Spleen (tissue), 11 donors: ENCODE measurements at regions not wholly inside any gene's neighbourhood (a gene's known extent, or its start where the extent isn't known, plus 50 kb on each side); places are given as distances from the start of the nearest gene placed in this dataset.

ENCODE experiments used
- DNase-seq: peaks from one replicate; pipeline ENCODE4 v3.0.0-alpha.2; 2020
- H3K27ac ChIP-seq, 8 donors: fragments of 200-600 bp; sonication (generic) in 7 of 8; 1 replicate in 4 of 8; 2 replicates in 4 of 8; pipeline versions ENCODE4 v1.5.0 to v1.8.0; 2016 to 2021; ENCODE audit warnings: inconsistent platforms in 4 of 8, mild to moderate bottlenecking in 4 of 8, moderate library complexity in 1 of 8
- H3K27me3 ChIP-seq, 7 donors: fragments of 200-600 bp; sonication (generic) in 6 of 7; replicated peaks in 1 of 7; 1 replicate in 4 of 7; 2 replicates in 3 of 7; pipeline versions ENCODE4 v1.5.0 to v1.8.0; 2016 to 2021; ENCODE audit warnings: inconsistent platforms in 3 of 7, mild to moderate bottlenecking in 1 of 7
- H3K36me3 ChIP-seq, 6 donors: fragments of 200-600 bp; sonication (generic) in 5 of 6; 1 replicate in 4 of 6; 2 replicates in 2 of 6; pipeline versions ENCODE4 v1.5.0 to v1.8.0; 2016 to 2021; ENCODE audit warnings: inconsistent platforms in 2 of 6
- H3K4me1 ChIP-seq, 6 donors: fragments of 200-600 bp; sonication (generic) in 5 of 6; 1 replicate in 3 of 6; 2 replicates in 3 of 6; pipeline versions ENCODE4 v1.5.0 to v1.8.0; 2016 to 2021; ENCODE audit warnings: inconsistent platforms in 3 of 6
- H3K4me3 ChIP-seq, 8 donors: fragments of 200-600 bp; sonication (generic) in 7 of 8; 1 replicate in 4 of 8; 2 replicates in 4 of 8; pipeline versions ENCODE4 v1.5.0 to v1.8.0; 2016 to 2021; ENCODE audit warnings: inconsistent platforms in 4 of 8, mild to moderate bottlenecking in 4 of 8, moderate library complexity in 2 of 8
- H3K9me3 ChIP-seq, 8 donors: fragments of 200-600 bp; sonication (generic) in 7 of 8; 1 replicate in 4 of 8; 2 replicates in 4 of 8; pipeline versions ENCODE4 v1.5.0 to v1.8.0; 2016 to 2021; ENCODE audit warnings: inconsistent platforms in 4 of 8
- POLR2A ChIP-seq, 3 donors: fragments of 450-650 bp; IDR thresholded peaks; one replicate each; pipeline ENCODE4 v1.5.1; 2017; ENCODE audit warnings: antibody characterized with exemption in 3 of 3, mild to moderate bottlenecking in 1 of 3
- POLR2AphosphoS5 ChIP-seq, 3 donors: sonication (generic); formaldehyde crosslinking; IDR thresholded peaks; one replicate each; pipeline ENCODE4 v1.5.1; 2017; ENCODE audit warnings: antibody characterized with exemption in 3 of 3
- WGBS, 5 donors: extraction: QIAGEN DNeasy Blood & Tissue Kit in 3 of 5; methylation state at CpG; one replicate each; pipeline versions ENCODE4 v1.1.5 to v1.1.7; 2013 to 2018; 5-methylcytosine and 5-hydroxymethylcytosine counted together
- intact Hi-C: fragments of 100-400 bp; cut with DNase I; formaldehyde crosslinking; loops from one replicate; pipeline ENCODE4 v1.15.0; 2023; ENCODE audit warnings: low total_unique reads
- TF ChIP-seq, protein P1 (sequence below), 11 experiments: fragments of 200-600 bp in 7 of 11; fragments of 450-650 bp in 4 of 11; sonication (generic) in 4 of 11; IDR thresholded peaks in 8 of 11; conservative IDR thresholded peaks in 3 of 11; 1 replicate in 7 of 11; 2 replicates in 4 of 11; pipeline versions ENCODE4 v1.4.0 to v1.8.0; 2016 to 2021; ENCODE audit warnings: antibody characterized with exemption in 11 of 11, inconsistent platforms in 4 of 11, mild to moderate bottlenecking in 1 of 11
- donor health status: healthy with polysubstance abuse.
- donor health status: DM: no; HTN: no; CAD: no; lungs with moderate emphysema.
- donor health status: DM: no; HTN: no; CAD: no.
- donor health status: Bipolar disorder and iron deficiency.
- donor health status: healthy.
- donor health status: DM: no; HTN: no; CAD: no.
- donor health status: DM: yes; HTN: yes; CAD: no.

DNA sequence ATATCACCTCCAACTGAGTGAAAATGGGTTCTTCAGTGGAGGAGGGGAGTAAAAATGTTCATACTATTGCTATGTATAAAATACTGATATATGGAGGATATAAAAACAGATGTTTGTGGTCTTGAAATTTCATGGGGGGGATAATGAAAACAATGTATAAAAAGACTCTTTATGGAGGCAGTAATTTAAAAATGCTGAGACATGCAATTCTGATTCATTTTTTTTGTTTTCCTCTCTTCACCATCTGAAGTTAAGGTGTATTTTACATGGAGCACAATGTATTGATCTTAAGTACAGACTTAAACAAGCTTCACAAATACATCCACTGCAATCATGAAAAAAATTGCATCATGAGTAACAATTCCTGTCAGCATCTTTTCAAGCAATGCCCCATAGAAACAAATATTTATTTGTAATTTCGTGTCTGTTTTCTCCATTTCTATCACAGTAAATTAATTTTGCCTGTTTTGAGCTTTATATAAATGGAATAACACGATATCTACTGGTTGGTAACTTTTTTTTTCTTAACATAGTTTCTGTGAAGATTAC lies 393.2 kb upstream of the ZNF804A start:
- no peak overlapping the region for H3K27ac ChIP-seq
- TF ChIP-seq, protein P1, sequence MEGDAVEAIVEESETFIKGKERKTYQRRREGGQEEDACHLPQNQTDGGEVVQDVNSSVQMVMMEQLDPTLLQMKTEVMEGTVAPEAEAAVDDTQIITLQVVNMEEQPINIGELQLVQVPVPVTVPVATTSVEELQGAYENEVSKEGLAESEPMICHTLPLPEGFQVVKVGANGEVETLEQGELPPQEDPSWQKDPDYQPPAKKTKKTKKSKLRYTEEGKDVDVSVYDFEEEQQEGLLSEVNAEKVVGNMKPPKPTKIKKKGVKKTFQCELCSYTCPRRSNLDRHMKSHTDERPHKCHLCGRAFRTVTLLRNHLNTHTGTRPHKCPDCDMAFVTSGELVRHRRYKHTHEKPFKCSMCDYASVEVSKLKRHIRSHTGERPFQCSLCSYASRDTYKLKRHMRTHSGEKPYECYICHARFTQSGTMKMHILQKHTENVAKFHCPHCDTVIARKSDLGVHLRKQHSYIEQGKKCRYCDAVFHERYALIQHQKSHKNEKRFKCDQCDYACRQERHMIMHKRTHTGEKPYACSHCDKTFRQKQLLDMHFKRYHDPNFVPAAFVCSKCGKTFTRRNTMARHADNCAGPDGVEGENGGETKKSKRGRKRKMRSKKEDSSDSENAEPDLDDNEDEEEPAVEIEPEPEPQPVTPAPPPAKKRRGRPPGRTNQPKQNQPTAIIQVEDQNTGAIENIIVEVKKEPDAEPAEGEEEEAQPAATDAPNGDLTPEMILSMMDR (IDR thresholded peaks at IDR 0.05 in 8 of 11, conservative IDR thresholded peaks at IDR 0.05 in 3 of 11): no peak
- no peaks in the 10 kb centered on the region for H3K4me1 ChIP-seq
- WGBS, 5 donors: 54 to 67% (median 58%) methylated on average over 2 of the region's 2 CpGs
- intact Hi-C loops: no loop called here
- no peaks in the 10 kb centered on the region for H3K36me3 ChIP-seq
- H3K27me3 ChIP-seq: no peaks in the 10 kb centered on the region
- no peak overlapping the region for H3K4me3 ChIP-seq
- peaks cover 0 to 6% (median 2%) of the 10 kb centered on the region in 8 donors for H3K9me3 ChIP-seq
- DNase-seq: no peak

DNA sequence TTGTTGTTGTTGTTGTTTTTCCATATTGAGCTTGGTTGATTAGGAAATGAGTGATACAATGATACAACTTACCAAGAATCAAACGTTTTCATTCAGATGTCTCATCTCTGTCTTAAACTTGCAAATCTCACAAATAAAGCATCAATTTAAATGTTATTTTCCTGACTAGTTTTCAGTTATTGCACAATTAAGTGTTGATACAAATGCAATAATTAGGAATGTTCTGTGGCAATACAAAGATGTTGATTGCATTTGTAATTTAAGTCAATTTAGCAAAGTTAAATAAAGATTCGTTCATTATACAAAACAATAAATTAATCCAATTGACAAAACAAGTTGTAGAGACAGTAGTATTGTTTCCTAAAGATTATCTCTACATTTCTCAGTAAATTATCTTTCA lies 392.3 kb upstream of the ZNF804A start:
- intact Hi-C loops: no loop called here
- Histone ChIP-seq H3K4me1 (no peaks in the 10 kb centered on the region), H3K9me3 (peaks cover 0 to 6% (median 2%) of the 10 kb centered on the region in 8 donors), H3K4me3 (no peak overlapping the region), H3K36me3 (no peaks in the 10 kb centered on the region), H3K27ac (no peak overlapping the region), H3K27me3 (no peaks in the 10 kb centered on the region)
- WGBS, 5 donors: 65 to 85% (median 78%) methylated on average over 2 of the region's 2 CpGs
- no peak for DNase-seq
- TF ChIP-seq POLR2AphosphoS5 (IDR thresholded peaks at IDR 0.05): no peak
- TF ChIP-seq, protein P1 (IDR thresholded peaks at IDR 0.05 in 8 of 11, conservative IDR thresholded peaks at IDR 0.05 in 3 of 11): no peak
- TF ChIP-seq POLR2A (IDR thresholded peaks at IDR 0.05): no peak

DNA sequence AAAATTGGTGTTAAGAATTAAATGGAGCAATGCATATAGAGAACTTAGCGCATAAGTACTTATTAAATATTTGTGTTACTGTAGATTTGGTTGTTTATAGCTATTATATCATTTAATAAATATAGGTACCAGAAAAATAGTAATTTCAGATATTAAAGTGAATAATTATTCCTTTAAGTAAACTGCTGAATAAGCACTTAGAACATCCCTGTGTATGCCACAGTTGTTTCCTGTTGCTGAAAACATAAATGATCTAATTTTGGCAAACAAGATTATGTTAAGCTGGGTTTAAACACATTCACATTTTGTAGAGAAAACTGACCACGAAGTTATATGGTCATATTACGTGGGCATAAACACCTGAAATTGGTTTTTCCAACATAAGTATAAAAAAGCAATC lies 388.0 kb upstream of the ZNF804A start:
- Histone ChIP-seq H3K9me3 (peaks cover 0 to 25% (median 14%) of the 10 kb centered on the region in 8 donors), H3K27me3 (no peaks in the 10 kb centered on the region), H3K36me3 (no peaks in the 10 kb centered on the region), H3K27ac (no peak overlapping the region), H3K4me1 (no peaks in the 10 kb centered on the region), H3K4me3 (no peak overlapping the region)
- 68 to 76% (median 71%) methylated on average over 3 of the region's 3 CpGs for WGBS, 5 donors
- intact Hi-C loops: no loop called here
- no peak for TF ChIP-seq POLR2AphosphoS5 (IDR thresholded peaks at IDR 0.05)
- no peak for DNase-seq

DNA sequence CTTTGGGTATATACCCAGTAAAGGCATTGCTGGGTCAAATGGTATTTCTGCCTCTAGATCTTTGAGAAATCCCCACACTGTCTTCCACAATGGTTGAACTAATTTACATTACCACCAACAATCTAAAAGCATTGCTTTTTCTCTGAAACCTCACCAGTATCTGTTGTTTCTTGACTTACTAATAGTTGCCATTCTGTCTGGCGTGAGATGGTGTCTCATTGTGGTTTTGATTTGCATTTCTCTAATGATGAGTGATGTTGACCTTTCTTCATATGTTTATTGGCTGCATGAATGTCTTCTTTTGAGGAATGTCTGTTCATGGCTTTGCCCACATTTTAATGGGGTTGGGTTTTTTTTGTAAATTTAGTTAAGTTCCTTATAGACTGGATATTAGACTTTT lies 382.6 kb upstream of the ZNF804A start:
- 78 to 93% (median 81%) methylated on average over 1 of the region's 1 CpG for WGBS, 5 donors
- Histone ChIP-seq H3K27me3 (no peaks in the 10 kb centered on the region), H3K9me3 (peaks cover 0 to 36% (median 18%) of the 10 kb centered on the region in 8 donors), H3K4me3 (no peak overlapping the region), H3K27ac (no peak overlapping the region), H3K36me3 (no peaks in the 10 kb centered on the region), H3K4me1 (no peaks in the 10 kb centered on the region)
- intact Hi-C loops: no loop called here
- DNase-seq: no peak
- TF ChIP-seq, protein P1 (IDR thresholded peaks at IDR 0.05 in 8 of 11, conservative IDR thresholded peaks at IDR 0.05 in 3 of 11): no peak
- TF ChIP-seq POLR2AphosphoS5 (IDR thresholded peaks at IDR 0.05) (no peak), POLR2A (IDR thresholded peaks at IDR 0.05) (no peak)

DNA sequence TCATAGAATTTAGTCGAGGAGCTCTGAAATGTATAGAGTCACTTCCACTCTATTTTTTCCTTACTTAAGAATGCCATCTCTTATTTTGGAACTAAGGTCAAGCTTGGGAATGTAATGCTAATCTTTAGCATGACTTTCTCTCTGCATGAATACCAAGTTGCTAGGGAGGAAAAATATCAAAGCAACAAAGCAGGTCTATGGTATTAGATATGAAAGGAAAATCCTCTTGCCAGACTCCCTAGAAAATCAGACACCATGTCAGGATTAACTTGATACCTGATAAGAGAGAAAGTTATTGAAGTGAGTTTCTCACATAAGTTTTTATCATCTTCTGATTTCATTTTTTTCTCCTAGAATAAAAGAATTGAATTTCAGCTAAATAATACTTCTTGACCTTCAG lies 341.7 kb upstream of the ZNF804A start:
- no peak overlapping the region for H3K4me3 ChIP-seq
- H3K27me3 ChIP-seq: no peaks in the 10 kb centered on the region
- H3K4me1 ChIP-seq: no peaks in the 10 kb centered on the region
- DNase-seq: no peak
- intact Hi-C loops: no loop called here
- H3K27ac ChIP-seq: no peak overlapping the region
- no peaks in the 10 kb centered on the region for H3K36me3 ChIP-seq
- H3K9me3 ChIP-seq: peaks cover 0 to under 1% (median 0%) of the 10 kb centered on the region in 8 donors
- 54 to 69% (median 62%) methylated on average over 1 of the region's 1 CpG for WGBS, 5 donors
- no peak for TF ChIP-seq POLR2AphosphoS5 (IDR thresholded peaks at IDR 0.05)
- TF ChIP-seq, protein P1 (IDR thresholded peaks at IDR 0.05 in 8 of 11, conservative IDR thresholded peaks at IDR 0.05 in 3 of 11): no peak
